GM18505 (cell line): ENCODE measurements at regions not wholly inside any gene's neighbourhood (a gene's known extent, or its start where the extent isn't known, plus 50 kb on each side); places are given as distances from the start of the nearest gene placed in this dataset.
"Not testable (repeated sequence)": the region's sequence is repeated elsewhere in the genome, so short reads cannot be mapped to it uniquely, and the experiment has no call there.

ENCODE experiments used
- ATAC-seq: cut with Tn5 transposase; IDR thresholded peaks from one replicate; pipeline ENCODE4 v1.9.1; 2021; ENCODE audit not compliant: unreplicated experiment
- POLR2A ChIP-seq: IDR thresholded peaks from 4 replicates; pipeline ENCODE4 v1.6.1; 2011; ENCODE audit warnings: borderline replicate concordance; ENCODE audit not compliant: insufficient read depth, insufficient read length; ENCODE audit errors: extremely low read depth

GRCh38 chr4:91653067-91653466, 650.7 kb upstream of the GRID2 start:
- no peak for TF ChIP-seq POLR2A
- no peak for ATAC-seq

GRCh38 chr4:91681091-91681490, 622.7 kb upstream of the GRID2 start:
- no peak for TF ChIP-seq POLR2A
- no peak for ATAC-seq

GRCh38 chr4:91681544-91681943, 622.2 kb upstream of the GRID2 start:
- TF ChIP-seq POLR2A = no peak
- ATAC-seq = no peak

DNA sequence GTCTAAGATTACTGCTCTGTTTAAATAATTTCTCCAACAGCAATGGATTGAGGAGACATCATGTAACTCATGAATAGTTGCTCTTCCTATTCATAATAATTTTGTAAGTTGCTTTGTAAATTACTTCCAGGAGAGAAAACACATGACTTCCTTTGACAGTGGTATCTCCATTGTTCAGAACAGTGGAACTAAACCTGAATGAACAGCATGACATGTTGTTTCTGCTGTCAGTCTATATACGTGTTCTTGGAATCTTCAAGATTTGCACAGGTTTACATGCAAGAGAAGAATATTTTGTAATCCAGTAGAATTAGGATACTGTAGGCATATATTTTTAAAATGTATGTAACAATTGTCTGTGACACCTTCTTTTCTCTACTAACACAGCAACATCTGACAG, 618.8 kb upstream of the GRID2 start:
- no peak for ATAC-seq

GRCh38 chr4:91688413-91688812, 615.4 kb upstream of the GRID2 start:
- ATAC-seq = no peak
- TF ChIP-seq POLR2A = no peak

More for the DNA sequence above, 618.8 kb upstream of the GRID2 start:
- TF ChIP-seq POLR2A = no peak

GRCh38 chr4:91699691-91700090, 604.1 kb upstream of the GRID2 start:
- ATAC-seq = not testable (repeated sequence)

DNA sequence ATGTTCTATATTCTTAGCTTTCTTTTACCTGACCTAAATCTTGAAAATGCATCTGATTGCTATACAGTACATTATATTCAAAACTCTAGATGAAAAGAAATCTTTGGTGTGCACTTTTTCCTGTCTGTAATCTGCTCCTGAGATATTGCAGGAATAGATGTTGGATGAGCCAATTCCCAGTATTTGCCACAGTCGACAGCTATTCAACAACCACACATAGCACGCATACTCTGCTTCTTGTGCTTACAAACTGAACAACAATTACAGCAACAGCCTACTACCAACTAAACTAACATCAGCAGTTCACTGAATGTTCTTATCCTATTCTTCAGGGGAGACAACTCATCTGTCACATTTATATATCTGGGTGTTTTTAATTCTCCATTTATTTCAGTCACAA, 573.9 kb upstream of the GRID2 start:
- no peak for ATAC-seq
- TF ChIP-seq POLR2A = no peak

- no peak for ATAC-seq
These were observed 569.1 kb upstream of the GRID2 start for GRCh38 chr4:91734682-91735081.

GRCh38 chr4:91738831-91739230, 564.9 kb upstream of the GRID2 start:
- ATAC-seq = not testable (repeated sequence)

More at GRCh38 chr4:91734682-91735081, 569.1 kb upstream of the GRID2 start:
- TF ChIP-seq POLR2A = no peak

DNA sequence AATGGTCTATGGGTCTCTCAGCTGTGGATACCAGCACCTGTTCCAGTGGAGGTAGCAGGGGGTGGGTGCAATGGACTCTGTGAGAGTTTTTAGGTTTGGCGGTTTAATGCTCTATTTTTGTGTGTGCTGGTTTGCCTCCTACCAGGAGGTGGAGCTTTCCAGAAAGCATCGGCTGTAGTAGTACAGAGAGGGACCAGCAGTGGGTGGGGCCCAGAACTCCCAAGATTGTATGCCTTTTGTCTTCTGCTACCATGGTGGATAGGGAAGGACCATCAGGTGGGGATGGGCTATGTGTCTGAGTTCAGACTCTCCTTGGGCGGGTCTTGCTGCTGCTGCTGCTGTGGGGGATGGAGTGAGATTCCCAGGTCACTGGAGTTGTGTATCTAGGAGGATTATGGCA, 557.2 kb upstream of the GRID2 start:
- ATAC-seq = no peak
- TF ChIP-seq POLR2A = no peak

DNA sequence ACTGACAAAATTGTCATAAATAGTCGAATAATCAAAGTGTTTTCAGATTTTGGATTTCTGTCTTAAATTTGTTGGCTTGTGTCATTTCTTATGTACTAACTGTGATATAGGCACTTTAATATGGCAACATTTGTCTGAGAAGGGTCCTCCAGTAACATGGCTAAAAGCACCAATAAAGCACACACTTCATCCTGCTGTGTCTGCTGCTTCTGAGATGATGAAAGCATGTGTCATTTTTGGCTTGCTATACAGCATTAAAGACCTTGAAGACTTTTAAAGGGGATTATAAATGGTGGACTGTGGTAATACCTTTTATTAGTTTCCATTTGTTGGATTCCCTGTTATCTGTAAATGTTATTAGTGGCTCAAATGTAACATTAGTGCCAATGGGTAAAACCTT, 551.8 kb upstream of the GRID2 start:
- no peak for ATAC-seq
- no peak for TF ChIP-seq POLR2A

GRCh38 chr4:91754716-91755115, 549.0 kb upstream of the GRID2 start:
- TF ChIP-seq POLR2A = no peak
- no peak for ATAC-seq

GRCh38 chr4:91758487-91758886, 545.3 kb upstream of the GRID2 start:
- ATAC-seq = no peak
- TF ChIP-seq POLR2A = no peak

DNA sequence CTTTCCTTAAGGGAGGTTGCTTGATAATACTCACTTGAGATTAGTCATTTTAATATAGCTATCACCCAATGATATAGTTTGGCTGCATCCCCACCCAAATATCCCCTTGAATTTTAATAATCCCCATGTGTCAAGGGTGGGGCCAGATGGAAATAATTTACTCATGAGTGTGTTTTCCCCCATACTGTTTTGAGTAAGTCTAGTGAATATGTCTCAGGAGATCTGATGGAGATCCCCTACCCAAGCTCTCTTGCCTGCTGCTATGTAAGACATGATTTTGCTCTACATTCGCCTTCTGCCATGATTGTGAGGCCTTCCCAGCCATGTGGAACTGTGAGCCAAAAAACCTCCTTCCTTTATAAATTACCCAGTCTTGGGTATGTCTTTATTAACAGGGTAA, 539.7 kb upstream of the GRID2 start:
- TF ChIP-seq POLR2A = no peak
- no peak for ATAC-seq

DNA sequence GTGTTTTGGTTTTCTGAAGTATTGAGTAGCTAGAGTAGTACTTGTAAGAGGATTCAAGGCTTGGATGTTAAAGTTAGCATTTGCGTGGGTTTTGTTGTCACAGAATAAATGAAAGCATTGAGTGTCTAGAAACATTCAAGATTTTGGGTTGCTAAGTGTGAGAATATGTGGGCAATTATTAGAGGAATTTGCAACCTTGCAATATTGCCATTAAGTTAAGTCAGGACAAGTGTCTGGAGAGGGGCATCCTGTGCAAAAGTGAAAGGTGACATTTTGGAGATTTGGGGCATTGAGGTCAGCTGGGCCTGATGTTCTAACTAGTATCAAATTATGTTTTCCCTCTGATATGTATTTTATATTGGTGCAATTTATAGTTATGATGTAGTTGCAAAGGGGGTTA, 533.9 kb upstream of the GRID2 start:
- no peak for TF ChIP-seq POLR2A
- no peak for ATAC-seq

- ATAC-seq = not testable (repeated sequence)
These were observed 512.1 kb upstream of the GRID2 start for GRCh38 chr4:91791631-91792030.
